ENCODE measurements at regions not wholly inside any gene's neighbourhood (a gene's known extent, or its start where the extent isn't known, plus 50 kb on each side); places are given as distances from the start of the nearest gene placed in this dataset.

GRCh38 chr11:106158406-106158805, 80.9 kb downstream of the AASDHPPT start:
- no peak for TF ChIP-seq CTCF (IDR thresholded peaks at IDR 0.05)
- TF ChIP-seq POLR2A (IDR thresholded peaks at IDR 0.05) = no peak
